ENCODE measurements at regions not wholly inside any gene's neighbourhood (a gene's known extent, or its start where the extent isn't known, plus 50 kb on each side); places are given as distances from the start of the nearest gene placed in this dataset.

GRCh38 chr10:91565226-91565625 lies 67.6 kb downstream of the PPP1R3C start:
- no peak overlapping the region for H3K27ac ChIP-seq (ENCODE audit: low read depth in 2 of 2, low read length in 1 of 2)
- no peak overlapping the region for H3K4me2 ChIP-seq
- no peak for TF ChIP-seq FOXJ3 (CRISPR knock-in tag; IDR thresholded peaks at IDR 0.05)
- TF ChIP-seq USF2 (IDR thresholded peaks at IDR 0.05; ENCODE audit: borderline replicate concordance, low read depth, low read length), result no peak
- TF ChIP-seq CHD2 (IDR thresholded peaks at IDR 0.05; ENCODE audit: low read length, partially characterized antibody), result no peak
- TF ChIP-seq PBX3 (IDR thresholded peaks at IDR 0.05), result no peak
- no peak for TF ChIP-seq RXRA (IDR thresholded peaks at IDR 0.05; ENCODE audit: borderline replicate concordance, low read depth)
- TF ChIP-seq TAF1 (IDR thresholded peaks at IDR 0.05; ENCODE audit: borderline replicate concordance, low read depth, low read length), result no peak
- TF ChIP-seq POLR2AphosphoS5 (IDR thresholded peaks at IDR 0.05; ENCODE audit: low read depth, low read length), result no peak
- no peak for TF ChIP-seq TEAD4 (IDR thresholded peaks at IDR 0.05; ENCODE audit: borderline replicate concordance, insufficient read depth)
- TF ChIP-seq GATA2 (CRISPR knock-in tag; IDR thresholded peaks at IDR 0.05), result no peak
- no peak for TF ChIP-seq TCF12 (IDR thresholded peaks at IDR 0.05)
- TF ChIP-seq FOSL2 (IDR thresholded peaks at IDR 0.05; ENCODE audit: borderline replicate concordance, low read depth), result no peak
- no peak for TF ChIP-seq MEF2A (IDR thresholded peaks at IDR 0.05; ENCODE audit: borderline replicate concordance, low read depth)
- ChIA-PET CTCF (interaction anchor here (1.0 to 4.1 kb wide), 5 partner anchors 13 to 128 kb away, joined by 3 to 18 read pairs (median 6); no protein-coding TSS in a partner anchor), POLR2A (interaction anchor here (0.6 kb wide), 1 partner anchor 258 kb away, joined by 3 read pairs; no protein-coding TSS in a partner anchor)
- no peak overlapping the region for H3K9ac ChIP-seq
- H3K4me3 ChIP-seq (ENCODE audit: low read depth in 2 of 2, low read length in 1 of 2), result no peak overlapping the region
- H3K79me2 ChIP-seq (ENCODE audit: insufficient read depth), result no peaks in the 10 kb centered on the region
- no peaks in the 10 kb centered on the region for H3K27me3 ChIP-seq (ENCODE audit: insufficient read depth)
- H3K36me3 ChIP-seq (replicated peaks in 1 of 2; ENCODE audit: control insufficient read depth in 1 of 2, insufficient read depth in 2 of 2, low read length in 1 of 2), result no peaks in the 10 kb centered on the region
- no peaks in the 10 kb centered on the region for H3K9me3 ChIP-seq
- WGBS (ENCODE audit: low lambda C conversion rate), result 92% methylated on average over 2 of the region's 2 CpGs
- H3K9me2 ChIP-seq, result no peaks in the 10 kb centered on the region
- DNase-seq, result no peak
- no peaks in the 10 kb centered on the region for H3F3A ChIP-seq (replicated peaks; ENCODE audit: insufficient read depth)
- no peak overlapping the region for H2AFZ ChIP-seq (ENCODE audit: low read depth)
- H3K4me1 ChIP-seq (ENCODE audit: control insufficient read depth in 1 of 2, insufficient read depth in 2 of 2, low read depth in 1 of 2, low read length in 1 of 2), result no peaks in the 10 kb centered on the region
- H4K20me1 ChIP-seq (ENCODE audit: insufficient read depth), result no peaks in the 10 kb centered on the region

GRCh38 chr10:91564508-91564907 lies 68.4 kb downstream of the PPP1R3C start:
- no peak for DNase-seq
- CTCF ChIA-PET, result interaction anchor here (0.6 to 4.1 kb wide), 4 partner anchors 12 to 358 kb away, joined by 3 to 18 read pairs (median 5); no protein-coding TSS in a partner anchor
- POLR2A ChIA-PET, result interaction anchor here (0.6 kb wide), 1 partner anchor 39 kb away, joined by 4 read pairs; no protein-coding TSS in a partner anchor
- no peak overlapping the region for H3K9ac ChIP-seq
- H4K20me1 ChIP-seq (ENCODE audit: insufficient read depth), result no peaks in the 10 kb centered on the region
- H3K4me2 ChIP-seq, result no peak overlapping the region
- H3K27ac ChIP-seq (ENCODE audit: low read depth in 2 of 2, low read length in 1 of 2), result no peak overlapping the region
- no peak overlapping the region for H3K4me3 ChIP-seq (ENCODE audit: low read depth in 2 of 2, low read length in 1 of 2)
- no peaks in the 10 kb centered on the region for H3F3A ChIP-seq (replicated peaks; ENCODE audit: insufficient read depth)
- 53% methylated on average over 4 of the region's 4 CpGs for WGBS (ENCODE audit: low lambda C conversion rate)
- H3K27me3 ChIP-seq (ENCODE audit: insufficient read depth), result no peaks in the 10 kb centered on the region
- no peaks in the 10 kb centered on the region for H3K4me1 ChIP-seq (ENCODE audit: control insufficient read depth in 1 of 2, insufficient read depth in 2 of 2, low read depth in 1 of 2, low read length in 1 of 2)
- H3K9me2 ChIP-seq, result no peaks in the 10 kb centered on the region
- no peaks in the 10 kb centered on the region for H3K79me2 ChIP-seq (ENCODE audit: insufficient read depth)
- H3K9me3 ChIP-seq, result no peaks in the 10 kb centered on the region
- no peaks in the 10 kb centered on the region for H3K36me3 ChIP-seq (replicated peaks in 1 of 2; ENCODE audit: control insufficient read depth in 1 of 2, insufficient read depth in 2 of 2, low read length in 1 of 2)
- H2AFZ ChIP-seq (ENCODE audit: low read depth), result no peak overlapping the region
- TF ChIP-seq TAF1 (IDR thresholded peaks at IDR 0.05; ENCODE audit: borderline replicate concordance, low read depth, low read length), result no peak
- no peak for TF ChIP-seq YY1 (IDR thresholded peaks at IDR 0.05; ENCODE audit: low read depth)
- no peak for TF ChIP-seq USF1 (IDR thresholded peaks at IDR 0.05; ENCODE audit: borderline replicate concordance, low read depth)
- no peak for TF ChIP-seq REST (IDR thresholded peaks at IDR 0.05; ENCODE audit: low read depth, low read length)
- TF ChIP-seq GATA2 (CRISPR knock-in tag; IDR thresholded peaks at IDR 0.05), result no peak
- TF ChIP-seq SMC3 (IDR thresholded peaks at IDR 0.05; ENCODE audit: low read depth, low read length), result no peak
- no peak for TF ChIP-seq MAX (IDR thresholded peaks at IDR 0.05; ENCODE audit: low read depth)
- no peak for TF ChIP-seq ELF1 (IDR thresholded peaks at IDR 0.05)
- TF ChIP-seq GABPA (IDR thresholded peaks at IDR 0.05; ENCODE audit: low read depth), result no peak
- TF ChIP-seq RFX5 (IDR thresholded peaks at IDR 0.05; ENCODE audit: low read length), result no peak
- TF ChIP-seq NRF1 (IDR thresholded peaks at IDR 0.05; ENCODE audit: low read depth, low read length), result no peak
- TF ChIP-seq NFIC (IDR thresholded peaks at IDR 0.05; ENCODE audit: borderline replicate concordance), result no peak
- no peak for TF ChIP-seq RXRA (IDR thresholded peaks at IDR 0.05; ENCODE audit: borderline replicate concordance, low read depth)
- no peak for TF ChIP-seq POLR2AphosphoS5 (IDR thresholded peaks at IDR 0.05; ENCODE audit: low read depth, low read length)
